Thoracic aorta (tissue), 2 donors: ENCODE measurements at regions not wholly inside any gene's neighbourhood (a gene's known extent, or its start where the extent isn't known, plus 50 kb on each side); places are given as distances from the start of the nearest gene placed in this dataset.
"Not testable (repeated sequence)": the region's sequence is repeated elsewhere in the genome, so short reads cannot be mapped to it uniquely, and the experiment has no call there.

Experiments
- ATAC-seq: fragments of 150-250 bp; one replicate; pipeline ENCODE4 v1.8.0; 2017; ENCODE audit warnings: low read depth; ENCODE audit not compliant: insufficient number of reproducible peaks, low FRiP score
- DNase-seq: peaks from one replicate; pipeline ENCODE4 v3.0.0-alpha.2; 2020; ENCODE audit warnings: low spot score
- H3K27ac ChIP-seq, 2 donors: fragments of 200-600 bp; sonication (generic); 1 replicate in 1 of 2; 2 replicates in 1 of 2; pipeline ENCODE4 v1.5.1; 2016; ENCODE audit warnings: mild to moderate bottlenecking in 2 of 2, moderate library complexity in 2 of 2
- H3K27me3 ChIP-seq: fragments of 200-600 bp; sonication (generic); replicated peaks from 2 replicates; pipeline ENCODE4 v1.6.0; 2016; ENCODE audit warnings: mild to moderate bottlenecking; ENCODE audit not compliant: insufficient read depth
- H3K36me3 ChIP-seq: fragments of 200-600 bp; sonication (generic); one replicate; pipeline ENCODE4 v1.5.1; 2016
- H3K4me1 ChIP-seq, 2 donors: fragments of 200-600 bp; sonication (generic); 1 replicate in 1 of 2; 2 replicates in 1 of 2; pipeline versions ENCODE4 v1.5.1 to v1.6.0; 2016; ENCODE audit warnings: low read depth in 2 of 2, mild to moderate bottlenecking in 1 of 2; ENCODE audit not compliant: control insufficient read depth in 1 of 2
- H3K4me3 ChIP-seq: fragments of 200-600 bp; sonication (generic); 2 replicates; pipeline ENCODE4 v1.5.1; 2016; ENCODE audit warnings: mild to moderate bottlenecking
- H3K9me3 ChIP-seq: fragments of 200-600 bp; sonication (generic); 2 replicates; pipeline ENCODE4 v1.5.1; 2016
- TF ChIP-seq, protein P1 (sequence below): fragments of 200-600 bp; sonication (generic); IDR thresholded peaks from one replicate; pipeline ENCODE4 v1.5.1; 2019; ENCODE audit warnings: antibody characterized with exemption

- Histone ChIP-seq H3K36me3 (no peaks in the 10 kb centered on the region), H3K4me3 (no peak overlapping the region), H3K27ac (no peak overlapping the region), H3K4me1 (no peaks in the 10 kb centered on the region), H3K9me3 (no peaks in the 10 kb centered on the region), H3K27me3 (no peaks in the 10 kb centered on the region)
- TF ChIP-seq, protein P1, sequence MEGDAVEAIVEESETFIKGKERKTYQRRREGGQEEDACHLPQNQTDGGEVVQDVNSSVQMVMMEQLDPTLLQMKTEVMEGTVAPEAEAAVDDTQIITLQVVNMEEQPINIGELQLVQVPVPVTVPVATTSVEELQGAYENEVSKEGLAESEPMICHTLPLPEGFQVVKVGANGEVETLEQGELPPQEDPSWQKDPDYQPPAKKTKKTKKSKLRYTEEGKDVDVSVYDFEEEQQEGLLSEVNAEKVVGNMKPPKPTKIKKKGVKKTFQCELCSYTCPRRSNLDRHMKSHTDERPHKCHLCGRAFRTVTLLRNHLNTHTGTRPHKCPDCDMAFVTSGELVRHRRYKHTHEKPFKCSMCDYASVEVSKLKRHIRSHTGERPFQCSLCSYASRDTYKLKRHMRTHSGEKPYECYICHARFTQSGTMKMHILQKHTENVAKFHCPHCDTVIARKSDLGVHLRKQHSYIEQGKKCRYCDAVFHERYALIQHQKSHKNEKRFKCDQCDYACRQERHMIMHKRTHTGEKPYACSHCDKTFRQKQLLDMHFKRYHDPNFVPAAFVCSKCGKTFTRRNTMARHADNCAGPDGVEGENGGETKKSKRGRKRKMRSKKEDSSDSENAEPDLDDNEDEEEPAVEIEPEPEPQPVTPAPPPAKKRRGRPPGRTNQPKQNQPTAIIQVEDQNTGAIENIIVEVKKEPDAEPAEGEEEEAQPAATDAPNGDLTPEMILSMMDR: no peak
- ATAC-seq: no peak
- DNase-seq: no peak
Observed at GRCh38 chr20:1741309-1742048, 83.9 kb upstream of the SIRPG start.

DNA sequence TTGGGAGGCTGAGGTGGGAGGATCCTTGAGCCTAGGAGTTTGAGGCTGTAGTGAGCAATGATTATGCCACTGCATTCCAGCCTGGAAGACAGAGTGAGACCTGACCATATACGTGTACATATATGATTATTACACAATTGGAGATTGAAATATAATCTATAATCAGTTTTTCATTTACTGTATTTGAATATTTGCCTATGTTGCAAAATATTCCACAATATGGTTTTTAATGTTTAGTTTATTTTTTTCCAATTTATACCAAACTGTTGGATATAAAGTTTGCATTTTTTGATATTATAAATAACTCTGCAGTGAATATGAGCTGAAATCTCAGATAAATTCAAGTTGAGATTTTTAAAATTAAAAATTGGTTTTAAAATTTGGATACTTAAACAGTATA is 79.6 kb upstream of the SIRPG start:
- H3K9me3 ChIP-seq: no peaks in the 10 kb centered on the region
- no peak overlapping the region for H3K4me3 ChIP-seq
- no peaks in the 10 kb centered on the region for H3K36me3 ChIP-seq
- H3K4me1 ChIP-seq: no peaks in the 10 kb centered on the region
- ATAC-seq (no peak), DNase-seq (no peak)
- TF ChIP-seq, protein P1: no peak
- no peak overlapping the region for H3K27ac ChIP-seq
- no peaks in the 10 kb centered on the region for H3K27me3 ChIP-seq

DNA sequence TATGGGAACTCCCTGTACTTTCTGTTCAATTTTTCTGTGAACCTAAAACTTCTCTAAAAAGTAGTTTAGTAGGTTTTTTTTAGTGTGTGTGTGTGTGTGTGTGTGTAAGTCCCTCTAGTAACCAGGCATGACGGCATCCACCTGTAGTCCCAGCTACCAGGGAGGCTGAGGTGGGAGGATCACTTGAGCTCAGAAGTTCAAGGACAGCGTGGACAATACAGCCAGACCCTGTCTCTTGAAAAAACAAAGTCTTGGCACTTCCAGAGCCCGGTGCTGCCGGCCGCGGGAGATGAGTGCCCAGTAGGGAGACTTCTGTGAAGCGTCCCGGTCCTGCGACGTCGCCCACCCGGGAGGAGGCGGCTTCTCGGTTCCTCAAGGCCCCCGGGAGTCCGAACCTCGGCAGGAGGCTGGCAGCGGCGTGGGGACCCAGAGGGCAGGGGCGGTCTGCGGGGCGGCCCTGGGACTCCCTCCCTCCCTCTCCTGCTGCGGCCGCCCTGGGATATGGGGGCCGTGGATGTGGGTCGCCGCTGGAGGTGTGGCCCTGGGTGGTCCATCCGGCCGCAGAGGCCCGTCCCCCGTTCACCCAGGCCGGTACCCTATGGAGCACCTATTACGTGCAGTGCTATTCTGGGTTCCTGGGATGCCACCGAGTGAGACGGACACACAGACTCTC is 78.0 kb upstream of the SIRPG start:
- H3K36me3 ChIP-seq: no peaks in the 10 kb centered on the region
- no peak for DNase-seq
- no peaks in the 10 kb centered on the region for H3K27me3 ChIP-seq
- ATAC-seq: no peak
- H3K4me3 ChIP-seq: no peak overlapping the region
- no peaks in the 10 kb centered on the region for H3K9me3 ChIP-seq
- TF ChIP-seq, protein P1: no peak
- no peaks in the 10 kb centered on the region for H3K4me1 ChIP-seq
- no peak overlapping the region for H3K27ac ChIP-seq

GRCh38 chr20:1734269-1734858 is 76.8 kb upstream of the SIRPG start:
- Histone ChIP-seq H3K27ac (no peak overlapping the region), H3K9me3 (no peaks in the 10 kb centered on the region), H3K4me1 (no peaks in the 10 kb centered on the region), H3K27me3 (no peaks in the 10 kb centered on the region), H3K4me3 (no peak overlapping the region), H3K36me3 (no peaks in the 10 kb centered on the region)
- TF ChIP-seq, protein P1: no peak
- ATAC-seq (no peak), DNase-seq (no peak)

DNA sequence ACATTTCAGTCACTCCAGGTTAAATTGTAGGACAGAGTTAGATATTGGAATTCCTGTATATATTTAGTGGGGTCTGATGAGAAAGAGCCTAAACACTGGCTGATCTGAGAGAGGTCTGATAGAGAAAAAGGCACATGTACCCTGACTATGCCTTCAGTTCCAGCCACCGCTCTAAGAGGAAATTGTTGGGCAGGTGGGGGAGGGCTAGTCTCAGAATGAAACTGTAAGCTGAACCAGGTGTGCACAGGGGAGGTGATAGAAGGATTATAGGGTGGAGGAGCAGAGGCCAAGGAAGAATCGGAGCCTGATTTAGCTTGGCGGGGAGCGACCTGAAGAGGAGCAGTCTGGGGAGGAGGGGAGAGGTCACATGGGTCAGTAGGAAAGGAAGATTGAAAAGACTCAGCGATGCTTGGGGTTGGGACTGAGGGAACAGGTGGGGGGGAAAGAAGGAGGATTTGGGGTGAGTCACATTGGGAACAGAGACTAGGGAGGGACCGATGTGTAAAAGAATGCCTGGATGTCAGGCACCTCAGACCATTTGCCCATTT is 74.3 kb upstream of the SIRPG start:
- not testable (repeated sequence) for ATAC-seq, H3K4me1 ChIP-seq, H3K27ac ChIP-seq, H3K27me3 ChIP-seq, H3K36me3 ChIP-seq, H3K9me3 ChIP-seq, DNase-seq, H3K4me3 ChIP-seq

- H3K27me3 ChIP-seq, DNase-seq, H3K4me1 ChIP-seq, H3K4me3 ChIP-seq, H3K9me3 ChIP-seq, H3K36me3 ChIP-seq, ATAC-seq, H3K27ac ChIP-seq: not testable (repeated sequence)
Observed at GRCh38 chr20:1730981-1731711, 73.6 kb upstream of the SIRPG start.

DNA sequence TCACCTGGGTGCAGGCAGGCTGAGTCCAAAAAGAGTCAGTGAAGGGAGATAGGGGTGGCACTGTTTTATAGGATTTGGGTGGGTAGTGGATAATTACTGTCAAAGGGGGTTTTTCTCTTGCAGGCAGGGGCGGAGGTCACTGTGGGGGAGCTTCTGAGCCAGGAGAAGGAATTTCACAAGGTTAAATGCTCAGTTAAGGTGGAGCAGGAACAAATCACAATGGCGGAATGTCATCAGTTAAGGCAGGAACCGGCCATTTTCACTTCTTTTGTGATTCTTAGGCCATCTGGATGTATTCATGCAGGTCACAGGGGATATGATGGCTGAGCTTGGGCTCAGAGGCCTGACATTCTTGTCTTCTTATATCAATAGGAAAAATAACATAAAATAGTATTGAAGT is 69.7 kb upstream of the SIRPG start:
- not testable (repeated sequence) for H3K4me1 ChIP-seq, DNase-seq, H3K27me3 ChIP-seq, H3K9me3 ChIP-seq, ATAC-seq, H3K36me3 ChIP-seq, H3K27ac ChIP-seq, H3K4me3 ChIP-seq
